ENCODE measurements at regions not wholly inside any gene's neighbourhood (a gene's known extent, or its start where the extent isn't known, plus 50 kb on each side); places are given as distances from the start of the nearest gene placed in this dataset.
A peak's percentile ranks its signal among the peaks of the same experiment; 100 is the strongest.

DNA sequence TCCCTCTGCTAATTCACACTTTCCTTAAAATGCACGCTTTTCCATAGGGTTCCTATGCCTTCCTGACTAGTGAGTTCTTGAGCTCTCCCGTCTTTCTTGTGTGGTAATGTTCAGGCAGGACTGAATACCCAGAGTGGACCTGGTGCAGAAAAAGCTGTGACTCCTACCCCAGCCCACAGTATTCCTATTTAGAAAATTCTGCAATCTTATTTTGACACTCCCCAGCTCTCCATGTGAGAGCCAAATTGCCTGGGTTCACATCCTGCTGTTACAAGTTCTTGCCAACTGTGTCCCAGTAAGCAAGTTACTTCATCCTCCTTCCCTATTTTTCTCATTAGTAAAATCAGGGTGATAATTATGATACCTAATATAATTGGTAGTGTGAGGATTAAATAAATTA lies 290.8 kb upstream of the SLCO3A1 start:
- no peak for FAIRE-seq

DNA sequence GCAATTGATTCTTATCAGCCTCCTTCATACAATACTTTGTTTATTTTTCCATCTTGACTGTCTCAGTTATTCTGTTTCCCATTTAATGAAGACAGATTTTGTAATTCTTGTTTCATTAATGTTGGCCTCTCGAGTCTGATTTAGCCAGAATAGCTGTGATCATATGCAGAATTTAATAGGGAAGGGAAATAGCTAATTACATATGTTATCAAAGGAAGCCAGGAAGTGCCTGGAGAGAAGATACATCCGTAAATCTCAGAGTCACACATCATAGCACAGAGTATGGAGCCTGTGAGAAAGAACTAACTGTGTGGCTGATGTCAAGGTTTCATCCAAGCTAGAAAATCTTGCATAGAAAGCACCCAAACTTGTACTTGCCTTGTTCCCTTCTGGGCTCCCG lies 288.9 kb upstream of the SLCO3A1 start:
- FAIRE-seq = no peak

DNA sequence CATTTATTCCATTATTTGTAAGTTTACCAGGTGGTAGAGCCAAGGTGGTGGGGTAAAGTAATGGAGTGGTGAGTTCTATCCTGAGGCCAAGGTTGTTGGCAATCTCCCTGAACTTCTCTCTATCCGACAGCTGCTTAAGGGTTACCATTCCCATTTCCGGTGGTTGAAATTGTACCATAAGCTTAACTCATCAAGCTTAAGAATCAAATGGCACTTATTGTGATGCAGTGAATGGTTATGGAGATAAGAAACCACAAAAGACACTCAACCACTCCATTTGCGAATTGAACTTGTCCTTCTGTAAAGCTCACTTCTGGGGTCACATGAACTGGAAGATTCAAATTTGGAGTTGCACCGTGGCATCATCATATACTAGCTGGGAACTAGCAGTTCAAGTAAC lies 287.4 kb upstream of the SLCO3A1 start:
- FAIRE-seq = no peak

DNA sequence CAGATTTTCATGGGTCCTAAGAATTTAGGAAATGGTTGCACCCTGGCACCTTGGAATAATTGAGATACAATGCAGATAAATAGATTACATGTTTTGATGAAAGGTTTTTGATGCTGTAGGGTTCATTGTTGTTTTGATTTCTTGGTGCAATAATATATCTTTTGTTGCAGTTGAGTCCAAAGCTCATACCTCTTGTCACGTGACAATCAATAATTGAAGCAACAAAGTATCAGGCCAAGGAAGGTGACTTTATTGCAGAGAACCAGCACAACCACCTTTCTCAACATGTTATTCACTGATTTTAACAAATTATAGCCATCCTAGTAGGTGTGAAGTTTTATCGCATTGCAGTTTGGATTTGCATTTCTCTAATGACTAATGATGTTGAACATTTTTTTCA lies 285.5 kb upstream of the SLCO3A1 start:
- no peak for FAIRE-seq

DNA sequence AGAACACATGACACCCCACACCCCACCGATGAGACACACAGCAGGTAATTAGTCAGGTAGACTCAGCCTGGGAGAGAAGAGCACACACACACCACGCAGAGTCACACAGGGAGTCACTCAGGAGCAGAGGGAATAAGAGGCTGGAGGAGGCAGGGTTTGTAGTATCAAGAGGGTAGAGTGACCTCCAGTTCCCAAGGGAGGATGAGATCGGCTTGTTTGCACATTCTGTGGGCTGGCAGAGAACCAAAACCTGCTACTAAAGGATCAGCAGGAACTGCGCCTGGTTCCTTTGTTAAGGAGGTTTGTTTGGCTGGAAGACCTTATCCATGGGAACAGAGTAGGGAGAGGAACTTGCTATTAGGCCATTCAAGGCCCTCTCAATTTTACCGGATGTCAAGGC lies 281.4 kb upstream of the SLCO3A1 start:
- peak; percentile 73 for FAIRE-seq

DNA sequence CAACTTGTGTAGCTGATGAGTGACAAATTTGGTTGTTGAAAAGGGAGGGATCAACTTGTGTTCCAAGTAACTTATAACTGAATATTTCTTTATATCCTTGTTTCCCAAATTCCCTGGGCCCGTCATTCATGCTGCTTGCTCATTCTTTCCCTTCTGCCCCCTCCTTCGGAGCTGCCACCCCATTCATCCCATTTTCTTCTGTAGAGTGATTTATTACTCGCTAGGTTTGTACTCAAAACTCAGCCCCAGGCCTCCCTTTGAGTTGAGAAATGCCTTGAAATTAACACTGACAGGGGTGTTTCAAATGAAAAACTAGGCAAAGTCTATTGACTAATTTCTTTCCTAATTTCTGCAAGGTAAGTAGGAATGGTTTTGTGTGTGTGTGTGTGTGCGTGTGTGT lies 277.4 kb upstream of the SLCO3A1 start:
- FAIRE-seq = no peak

DNA sequence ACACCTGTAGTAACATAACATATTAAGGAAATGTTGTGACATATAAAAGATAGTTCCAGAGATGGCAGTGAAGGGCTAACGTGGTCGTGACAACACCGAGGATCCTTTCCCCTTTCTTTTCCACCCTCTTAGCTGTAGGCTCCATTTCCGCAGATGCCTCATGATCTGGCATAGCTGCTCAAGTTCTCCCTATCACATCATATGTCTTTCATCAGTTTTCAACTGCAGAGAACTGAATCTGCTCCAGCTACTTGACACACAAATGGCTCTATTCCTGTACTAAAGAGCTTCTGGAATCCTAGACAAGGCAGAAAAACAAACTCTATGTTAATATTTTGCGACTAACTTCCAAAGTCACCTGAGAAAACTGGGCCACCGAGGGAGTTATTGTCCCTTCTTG lies 275.0 kb upstream of the SLCO3A1 start:
- FAIRE-seq = no peak

DNA sequence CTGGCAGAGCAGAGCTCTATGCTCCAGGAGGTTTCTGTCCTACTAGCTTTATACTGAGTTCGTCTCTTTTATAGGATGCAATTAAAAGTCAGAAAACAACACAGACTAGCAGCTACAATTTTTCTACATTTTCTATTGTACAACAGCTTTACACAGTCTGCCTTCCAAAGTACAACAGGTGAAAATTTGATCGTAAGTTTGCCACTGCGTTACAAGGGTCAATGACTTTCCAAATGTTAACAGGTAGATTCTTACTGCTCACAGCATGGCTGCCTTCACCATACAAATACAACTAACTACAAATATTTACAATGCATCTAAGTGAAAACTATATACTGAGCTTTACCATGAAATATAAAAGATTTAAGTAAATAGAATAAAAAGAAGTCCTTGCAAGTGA lies 268.6 kb upstream of the SLCO3A1 start:
- no peak for FAIRE-seq

DNA sequence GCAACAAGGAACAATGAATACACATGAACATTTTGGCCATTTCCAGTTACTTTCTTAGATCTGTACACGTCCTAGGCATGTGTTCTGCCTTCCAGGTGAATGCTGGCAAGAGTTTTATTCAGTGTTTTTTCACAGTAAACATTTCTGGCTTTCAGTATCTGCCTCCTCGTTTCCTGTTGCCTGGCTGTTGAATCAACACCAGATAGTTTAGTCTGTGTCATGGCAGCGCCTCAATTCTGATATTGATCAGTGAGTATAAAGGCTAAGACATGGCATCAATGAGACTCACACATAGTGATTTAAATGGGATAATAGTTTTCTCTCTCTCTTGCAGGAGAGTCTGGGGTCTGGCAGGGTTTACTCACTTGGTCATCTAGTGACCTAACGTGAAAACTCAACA lies 266.9 kb upstream of the SLCO3A1 start:
- FAIRE-seq = no peak

DNA sequence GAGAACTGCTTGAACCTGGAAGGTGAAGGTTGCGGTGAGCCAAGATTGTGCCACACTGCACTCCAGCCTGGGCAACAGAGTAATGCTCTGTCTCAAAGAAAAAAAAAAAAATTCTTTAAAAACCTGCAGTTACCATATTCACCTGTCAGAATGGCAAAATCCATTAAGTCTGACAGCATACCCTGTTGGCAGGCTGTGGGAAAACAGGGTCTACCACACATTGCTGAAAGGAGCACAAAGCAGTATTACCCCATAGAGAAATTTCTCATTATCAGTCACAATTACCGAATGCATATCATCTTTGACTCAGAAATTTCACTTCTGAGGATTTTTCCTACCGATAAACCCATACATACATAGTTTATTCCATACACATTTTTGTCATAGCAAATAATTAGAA lies 264.1 kb upstream of the SLCO3A1 start:
- FAIRE-seq = no peak

DNA sequence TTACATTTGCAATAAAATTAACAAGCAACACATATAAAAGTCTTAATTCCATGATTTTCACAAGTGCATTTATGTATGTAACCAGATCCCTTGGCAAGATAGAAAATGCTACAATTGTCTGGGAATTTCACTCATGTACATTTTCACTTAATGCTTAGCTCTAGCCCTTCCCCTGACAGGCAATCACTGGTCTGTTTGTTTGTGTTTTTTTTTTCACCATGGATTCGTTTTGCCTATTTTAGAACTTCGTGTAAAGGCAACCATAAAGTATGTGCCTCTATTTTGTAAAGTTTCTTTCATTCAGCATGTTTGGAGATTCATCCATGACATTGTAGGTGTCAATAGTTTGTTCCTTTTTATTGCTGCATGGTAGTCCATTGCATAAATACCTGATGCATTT lies 260.9 kb upstream of the SLCO3A1 start:
- no peak for FAIRE-seq

DNA sequence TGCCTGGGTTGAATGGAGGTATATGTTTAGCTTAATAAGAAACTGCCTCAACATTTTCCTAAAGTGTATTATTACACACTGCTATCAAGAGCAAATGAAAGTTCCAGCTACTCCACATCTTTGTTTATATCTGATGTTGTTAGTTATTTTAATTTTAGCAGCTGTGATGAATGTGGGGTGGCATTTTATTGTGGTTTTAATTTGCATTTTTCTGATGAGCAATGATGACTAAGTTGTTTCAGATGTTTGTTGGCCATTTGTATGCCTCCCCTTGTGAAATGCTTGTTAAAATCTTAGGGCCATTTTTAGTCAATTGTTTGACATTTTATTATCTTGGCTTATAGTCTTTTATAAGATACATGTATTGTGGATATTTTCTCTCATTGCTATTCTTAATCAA lies 260.4 kb upstream of the SLCO3A1 start:
- FAIRE-seq = peak; percentile 43

DNA sequence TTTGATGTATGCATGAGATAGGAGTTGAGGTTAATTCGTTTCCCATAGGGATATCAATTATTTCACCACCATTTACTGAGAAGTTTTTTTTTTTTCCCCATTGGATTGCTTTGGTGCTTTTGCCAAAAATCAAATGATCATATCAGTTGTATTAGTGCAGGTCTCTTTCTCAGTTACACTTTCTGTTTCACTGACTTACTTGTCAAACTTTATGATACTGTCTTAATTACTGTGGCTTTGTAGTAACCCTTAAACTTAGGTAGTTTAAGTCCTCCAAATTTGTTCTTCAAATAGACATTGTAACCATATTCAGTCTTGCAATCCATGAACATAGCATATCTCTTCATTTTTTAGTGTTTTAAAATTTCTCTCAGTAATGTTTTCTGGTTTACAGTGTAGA lies 259.9 kb upstream of the SLCO3A1 start:
- no peak for FAIRE-seq

DNA sequence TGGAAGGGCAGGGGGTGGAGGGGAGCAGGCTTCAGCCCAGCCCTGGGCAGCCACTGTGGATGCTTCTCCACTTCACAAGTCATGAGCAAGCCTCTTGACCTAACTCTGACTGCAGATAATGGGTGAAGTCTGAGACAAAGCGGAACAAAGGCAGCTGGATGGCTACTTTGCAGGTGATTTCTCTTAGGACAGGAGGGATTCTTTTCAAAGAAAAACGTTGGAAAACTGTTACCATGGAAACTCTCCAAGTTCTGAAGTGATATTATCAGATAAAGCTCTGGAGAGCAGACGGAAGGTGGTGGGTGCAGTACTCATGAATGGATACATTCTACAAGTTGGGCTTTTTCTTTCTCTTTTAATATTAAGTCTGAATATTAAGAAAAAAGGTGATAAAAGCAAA lies 254.2 kb upstream of the SLCO3A1 start:
- no peak for FAIRE-seq

DNA sequence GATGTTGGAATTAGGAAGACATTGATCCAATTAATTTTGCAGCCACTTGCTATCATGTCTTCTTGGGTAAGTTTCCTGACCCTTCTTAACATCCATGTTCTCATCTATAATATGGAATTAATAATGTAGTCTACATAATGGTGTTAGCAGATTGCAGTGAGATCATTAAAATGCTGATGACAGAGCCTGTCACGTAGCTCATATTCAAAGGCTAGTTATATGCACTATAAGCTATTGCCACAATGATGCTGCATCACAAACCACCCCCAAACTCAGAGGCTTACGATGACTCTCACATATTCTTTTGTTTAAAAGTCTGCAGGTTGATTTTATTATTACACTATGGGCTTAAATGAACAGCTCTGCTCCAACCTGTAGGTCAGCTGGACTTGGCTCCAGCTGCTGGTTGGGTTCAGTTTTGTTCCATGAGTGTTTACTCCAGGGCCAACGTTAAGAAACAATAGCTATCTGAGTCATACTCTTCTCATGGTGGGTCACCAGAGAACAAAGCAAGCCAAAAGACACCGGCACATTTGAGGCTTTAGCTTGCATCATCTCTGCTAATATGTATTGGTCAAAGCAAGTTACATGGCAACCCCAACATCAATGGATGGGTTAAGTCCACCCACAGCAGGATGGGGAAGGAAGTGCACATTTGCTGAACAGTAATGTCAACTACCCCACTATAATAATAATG lies 250.0 kb upstream of the SLCO3A1 start:
- FAIRE-seq = no peak

DNA sequence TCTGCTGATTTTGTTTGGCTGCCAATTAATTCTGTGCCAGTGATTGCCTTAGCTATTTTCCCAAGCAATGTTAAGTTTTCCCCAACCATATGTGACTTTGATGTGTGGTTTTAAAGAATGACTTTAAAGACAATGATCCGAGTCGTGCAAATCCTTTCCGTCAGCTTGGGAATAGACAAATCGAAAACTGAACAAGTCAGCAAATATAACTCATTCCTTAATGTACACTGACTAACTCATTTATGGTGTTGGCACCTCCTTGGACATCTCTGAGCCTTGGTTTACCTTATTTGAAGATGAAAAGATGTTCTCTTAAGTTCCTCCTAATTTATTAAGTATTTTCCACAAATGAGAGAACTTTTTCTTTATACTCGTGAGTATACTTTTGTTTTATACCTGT lies 249.4 kb upstream of the SLCO3A1 start:
- no peak for FAIRE-seq

DNA sequence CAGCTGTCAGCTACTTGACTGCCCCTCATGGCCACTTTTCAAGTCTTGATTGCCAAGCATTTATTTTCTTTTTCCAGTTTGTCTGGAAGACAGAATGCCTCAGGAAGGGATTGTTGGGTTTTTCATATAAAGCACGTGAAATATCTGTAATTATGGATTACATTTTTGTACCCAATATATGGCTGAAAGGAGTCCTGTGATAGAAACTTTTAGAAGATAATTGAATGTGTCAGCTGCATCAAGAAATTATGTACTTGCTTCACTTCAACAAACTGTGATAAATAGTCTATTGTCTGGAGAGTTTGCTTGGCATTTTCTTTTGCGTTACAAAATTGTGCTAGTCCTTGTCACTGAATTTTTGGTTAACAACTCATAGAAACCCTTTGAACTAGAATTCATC lies 247.9 kb upstream of the SLCO3A1 start:
- FAIRE-seq = no peak

DNA sequence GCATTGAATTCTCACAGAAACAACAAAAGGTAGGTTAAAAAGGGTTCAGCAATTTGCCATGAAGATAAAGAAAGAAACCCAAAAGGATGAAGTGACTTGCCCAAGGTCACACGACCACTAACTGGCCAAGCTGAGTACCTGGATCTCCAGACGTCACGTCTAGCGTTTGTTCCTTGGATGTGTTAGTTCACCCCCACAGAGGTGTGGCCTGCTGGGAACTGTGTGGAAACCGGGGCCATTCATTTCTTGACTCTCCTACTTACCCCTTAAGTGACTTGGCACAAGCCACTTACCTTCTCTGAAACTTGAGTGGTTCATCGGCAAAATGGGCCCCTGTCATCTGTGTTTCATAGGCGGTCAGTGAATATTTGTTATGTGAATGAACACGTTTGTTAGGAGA lies 244.3 kb upstream of the SLCO3A1 start:
- no peak for FAIRE-seq

DNA sequence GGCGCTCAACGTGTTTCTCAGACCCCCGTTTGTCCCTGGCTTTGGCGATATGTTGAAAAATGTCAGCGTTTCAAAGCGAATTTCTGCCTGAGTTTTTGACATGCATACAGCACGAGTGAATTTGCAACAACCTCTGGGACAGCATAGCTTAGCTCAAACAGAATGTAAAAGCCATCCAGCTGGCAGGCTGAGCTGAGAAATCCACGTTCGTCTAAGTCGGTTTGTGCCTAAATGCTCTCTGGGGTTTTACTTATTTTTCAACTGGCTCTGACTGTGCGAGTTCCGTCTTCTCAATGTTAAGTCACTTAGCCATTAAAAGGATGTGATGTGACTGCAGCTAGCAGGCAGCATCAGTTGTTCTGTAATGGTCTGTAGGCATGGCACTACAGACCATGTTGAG lies 243.5 kb upstream of the SLCO3A1 start:
- no peak for FAIRE-seq

DNA sequence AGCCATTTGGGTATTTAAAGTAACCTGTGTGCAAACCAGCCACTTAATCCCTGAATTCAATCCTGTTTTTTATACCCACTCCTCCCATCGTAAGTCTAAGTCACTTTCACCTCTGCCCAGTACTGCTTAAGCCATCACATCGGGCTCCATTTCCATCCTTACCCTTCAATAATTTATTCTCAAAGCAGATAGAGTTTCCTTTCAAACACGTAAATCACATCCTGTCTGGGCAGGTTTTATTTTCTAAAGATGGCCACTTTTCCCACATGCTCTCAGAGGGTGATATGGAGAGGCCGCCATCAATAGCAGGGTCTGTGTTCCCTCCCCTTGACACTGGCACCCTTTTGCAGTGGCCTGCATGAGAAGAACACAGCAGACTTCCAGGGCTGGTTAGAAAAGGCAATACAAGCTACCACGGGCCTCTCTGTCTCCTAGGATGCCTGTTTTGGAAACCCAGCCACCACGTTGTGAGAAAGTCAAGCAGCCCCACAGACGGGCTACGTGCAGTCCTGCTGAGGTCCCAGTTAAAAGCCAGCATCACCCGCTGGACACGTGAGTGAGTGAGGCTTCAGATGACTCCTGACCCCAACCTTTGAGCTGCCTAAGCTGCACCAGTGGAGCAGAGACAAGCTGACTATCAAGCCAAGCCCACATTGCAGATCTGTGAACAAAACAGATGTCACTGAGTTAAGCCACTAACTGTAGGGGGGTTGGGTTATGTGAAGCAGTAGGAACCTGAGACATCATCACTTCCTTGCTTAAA lies 241.8 kb upstream of the SLCO3A1 start:
- FAIRE-seq = no peak

DNA sequence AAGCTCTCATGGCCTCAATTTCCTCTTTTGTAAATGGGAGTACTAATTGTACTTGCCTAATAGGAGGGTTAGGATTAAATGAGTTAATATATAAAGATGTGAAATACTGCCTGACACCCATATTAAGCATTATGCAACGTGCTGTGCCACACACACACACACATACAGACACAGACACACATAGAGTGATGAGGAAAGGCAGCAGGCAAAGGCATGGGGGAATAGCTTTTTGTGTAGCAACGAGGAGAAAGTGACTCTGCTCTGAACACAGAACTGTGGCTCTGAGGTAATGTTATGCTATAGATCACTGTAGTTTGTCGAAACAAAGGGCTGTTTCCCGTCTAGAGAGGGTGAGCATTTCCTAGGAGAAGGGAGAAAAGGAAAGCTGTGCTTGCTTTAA lies 233.3 kb upstream of the SLCO3A1 start:
- FAIRE-seq = no peak

DNA sequence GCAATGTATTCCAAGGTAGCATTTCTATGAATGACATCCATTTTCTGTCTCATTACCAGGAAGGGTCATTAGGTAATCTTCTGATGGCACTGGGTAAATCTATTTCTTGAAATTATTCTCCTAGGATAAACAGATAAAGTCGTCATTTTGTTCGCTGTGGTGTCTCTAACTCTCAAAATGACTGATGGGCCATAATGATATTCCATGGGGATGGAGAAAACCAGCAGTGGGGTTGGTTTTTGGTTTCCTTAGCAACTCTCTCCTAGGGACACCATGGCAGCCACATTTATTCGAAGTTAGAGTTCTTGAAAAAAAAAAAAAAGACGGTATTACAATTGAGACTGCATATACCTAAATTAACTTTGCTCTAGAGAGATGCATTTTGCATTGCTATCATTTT lies 231.3 kb upstream of the SLCO3A1 start:
- no peak for FAIRE-seq

DNA sequence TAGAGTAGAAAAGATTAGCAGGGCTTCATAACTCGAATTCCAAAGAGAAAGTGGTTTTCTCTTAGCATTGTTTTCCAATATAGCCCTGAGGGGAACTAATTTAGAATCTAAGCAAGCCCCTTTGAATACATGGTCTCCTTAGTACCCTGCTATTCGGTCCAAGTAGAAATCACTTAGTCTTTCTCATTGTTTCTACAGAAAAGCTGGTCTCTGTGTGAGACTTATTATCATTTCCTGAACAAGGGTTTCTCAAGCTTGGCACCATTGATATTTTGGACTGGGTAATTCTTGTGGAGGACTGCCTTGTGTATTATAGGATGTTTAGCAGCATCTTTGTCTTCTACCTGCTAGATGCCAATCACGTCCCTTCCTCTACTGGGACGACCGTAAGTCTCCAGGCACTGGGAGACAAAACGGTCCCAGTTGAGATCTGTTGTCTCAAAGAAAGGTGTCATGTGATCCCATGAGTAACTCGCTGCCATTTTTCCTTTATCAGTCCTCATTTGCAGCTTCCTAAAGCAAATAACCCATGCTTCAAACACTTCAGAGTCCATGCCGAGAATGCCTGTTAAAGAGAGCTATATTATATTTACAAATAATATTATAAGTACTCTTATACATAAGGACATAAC lies 230.7 kb upstream of the SLCO3A1 start:
- no peak for FAIRE-seq

DNA sequence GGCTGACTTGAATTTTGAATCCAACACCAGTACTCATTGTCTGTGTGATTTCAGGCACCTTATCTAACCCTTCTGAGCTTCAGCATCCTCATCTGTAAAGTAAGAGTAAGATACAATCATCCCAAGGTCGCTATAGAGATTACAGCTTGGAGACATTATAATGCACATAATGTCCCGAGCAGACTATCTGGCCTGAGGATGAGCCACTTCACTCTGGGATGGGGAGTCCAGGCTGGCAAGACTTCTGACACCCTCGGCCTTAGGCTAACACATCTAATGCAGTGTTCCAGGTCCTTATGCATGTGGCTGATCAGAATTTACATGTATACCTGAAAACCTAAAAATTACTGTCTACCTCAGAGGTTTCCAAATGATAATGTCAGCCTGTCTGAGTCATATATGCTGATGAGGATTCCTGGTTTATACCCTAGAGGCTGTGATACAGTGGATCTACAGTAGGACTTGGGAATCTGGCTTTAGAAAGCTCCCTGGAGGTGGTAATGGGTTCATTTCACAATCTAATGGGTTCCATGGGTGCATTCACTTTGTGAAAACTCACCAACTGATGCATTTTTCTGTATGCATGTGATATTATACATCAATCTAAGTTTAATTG lies 229.0 kb upstream of the SLCO3A1 start:
- FAIRE-seq = no peak
